Nephron progenitor cell (in vitro differentiated cells): ENCODE measurements at regions not wholly inside any gene's neighbourhood (a gene's known extent, or its start where the extent isn't known, plus 50 kb on each side); places are given as distances from the start of the nearest gene placed in this dataset.
"Not testable (repeated sequence)": the region's sequence is repeated elsewhere in the genome, so short reads cannot be mapped to it uniquely, and the experiment has no call there.

ENCODE experiments used
- DNase-seq: peaks from one replicate; pipeline ENCODE4 v3.0.0; 2021
- H3K27ac Mint-ChIP-seq: 2 replicates; pipeline ENCODE4 v1.8.0; 2021; ENCODE audit warnings: mild to moderate bottlenecking, moderate library complexity, mixed read lengths
- H3K27me3 Mint-ChIP-seq: 2 replicates; pipeline ENCODE4 v1.8.0; 2021; ENCODE audit warnings: mild to moderate bottlenecking, low read depth, mixed read lengths; ENCODE audit not compliant: poor library complexity
- H3K36me3 Mint-ChIP-seq: 2 replicates; pipeline ENCODE4 v1.8.0; 2021; ENCODE audit warnings: low read depth, mixed read lengths
- H3K4me1 Mint-ChIP-seq: 2 replicates; pipeline ENCODE4 v1.8.0; 2021; ENCODE audit warnings: mixed read lengths
- H3K4me3 Mint-ChIP-seq: 2 replicates; pipeline ENCODE4 v1.8.0; 2021; ENCODE audit warnings: mild to moderate bottlenecking, moderate library complexity, mixed read lengths
- H3K9me3 Mint-ChIP-seq: 2 replicates; pipeline ENCODE4 v1.8.0; 2021; ENCODE audit warnings: mild to moderate bottlenecking, moderate library complexity, mixed read lengths
- TF ChIP-seq, protein P1 (sequence below): fragments of 200-600 bp; sonication (generic); IDR thresholded peaks from 2 replicates; pipeline ENCODE4 v1.5.0; 2021; ENCODE audit warnings: antibody characterized with exemption

DNA sequence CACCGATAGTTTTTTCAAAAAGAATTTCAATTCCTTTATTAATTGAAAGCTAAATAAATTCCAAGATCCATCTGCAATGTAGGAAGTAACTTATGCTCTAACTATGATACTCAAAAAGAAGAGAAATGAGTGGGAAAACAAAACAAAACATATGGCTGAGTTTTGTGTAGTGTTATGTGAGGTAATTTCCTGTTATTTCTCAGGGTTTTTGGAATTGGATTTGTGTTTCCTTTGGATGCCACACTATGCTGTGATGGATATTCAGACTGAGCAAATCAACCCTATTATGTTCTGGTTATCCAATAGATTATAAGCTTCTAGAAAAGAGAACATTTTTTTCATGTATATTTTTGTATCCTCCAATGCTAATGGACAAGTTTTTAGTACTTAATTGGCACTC, 73.4 kb upstream of the RAPGEF2 start:
- no peaks in the 10 kb centered on the region for H3K4me1 Mint-ChIP-seq
- H3K36me3 Mint-ChIP-seq = no peaks in the 10 kb centered on the region
- H3K4me3 Mint-ChIP-seq = no peak overlapping the region
- no peak for DNase-seq
- no peaks in the 10 kb centered on the region for H3K27me3 Mint-ChIP-seq
- H3K9me3 Mint-ChIP-seq = no peaks in the 10 kb centered on the region
- no peak overlapping the region for H3K27ac Mint-ChIP-seq
- TF ChIP-seq, protein P1, sequence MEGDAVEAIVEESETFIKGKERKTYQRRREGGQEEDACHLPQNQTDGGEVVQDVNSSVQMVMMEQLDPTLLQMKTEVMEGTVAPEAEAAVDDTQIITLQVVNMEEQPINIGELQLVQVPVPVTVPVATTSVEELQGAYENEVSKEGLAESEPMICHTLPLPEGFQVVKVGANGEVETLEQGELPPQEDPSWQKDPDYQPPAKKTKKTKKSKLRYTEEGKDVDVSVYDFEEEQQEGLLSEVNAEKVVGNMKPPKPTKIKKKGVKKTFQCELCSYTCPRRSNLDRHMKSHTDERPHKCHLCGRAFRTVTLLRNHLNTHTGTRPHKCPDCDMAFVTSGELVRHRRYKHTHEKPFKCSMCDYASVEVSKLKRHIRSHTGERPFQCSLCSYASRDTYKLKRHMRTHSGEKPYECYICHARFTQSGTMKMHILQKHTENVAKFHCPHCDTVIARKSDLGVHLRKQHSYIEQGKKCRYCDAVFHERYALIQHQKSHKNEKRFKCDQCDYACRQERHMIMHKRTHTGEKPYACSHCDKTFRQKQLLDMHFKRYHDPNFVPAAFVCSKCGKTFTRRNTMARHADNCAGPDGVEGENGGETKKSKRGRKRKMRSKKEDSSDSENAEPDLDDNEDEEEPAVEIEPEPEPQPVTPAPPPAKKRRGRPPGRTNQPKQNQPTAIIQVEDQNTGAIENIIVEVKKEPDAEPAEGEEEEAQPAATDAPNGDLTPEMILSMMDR = no peak

DNA sequence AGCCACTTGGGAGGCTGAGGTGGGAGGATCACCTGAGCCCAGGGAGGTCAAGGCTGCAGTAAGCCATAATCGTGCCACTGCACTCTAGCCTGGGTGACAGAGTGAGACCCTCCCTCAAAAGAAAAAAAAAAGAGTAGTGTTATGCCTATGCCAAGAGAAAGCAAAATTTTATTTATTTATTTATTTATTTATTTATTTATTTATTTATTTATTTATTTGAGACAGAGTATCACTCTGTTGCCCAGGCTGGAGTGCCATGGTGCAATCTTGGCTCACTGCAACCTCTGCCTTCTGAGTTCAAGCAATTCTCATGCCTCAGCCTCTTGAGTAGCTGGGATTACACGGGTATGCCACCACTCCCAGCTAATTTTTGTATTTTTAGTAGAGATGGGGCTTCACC, 72.6 kb upstream of the RAPGEF2 start:
- DNase-seq, H3K9me3 Mint-ChIP-seq, H3K36me3 Mint-ChIP-seq, H3K27me3 Mint-ChIP-seq, H3K4me3 Mint-ChIP-seq, H3K4me1 Mint-ChIP-seq, H3K27ac Mint-ChIP-seq: not testable (repeated sequence)

DNA sequence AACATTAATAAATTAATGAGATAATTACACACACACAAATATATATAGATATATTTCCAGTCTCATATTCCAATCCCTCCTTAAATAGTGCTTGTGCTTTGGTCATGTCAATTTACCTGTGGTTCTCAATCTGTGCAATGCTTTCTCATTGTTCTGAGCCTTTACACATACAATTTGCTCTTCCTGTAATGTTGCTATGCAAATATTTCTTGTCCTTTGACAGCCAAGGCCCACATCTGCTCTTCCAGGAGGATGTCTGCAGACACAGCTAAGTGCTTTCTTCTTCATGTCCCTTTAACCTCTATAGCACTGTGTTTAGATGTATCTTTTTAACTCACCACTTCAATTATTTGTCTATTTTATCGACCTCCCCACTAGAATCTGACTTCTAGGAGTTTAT, 67.3 kb upstream of the RAPGEF2 start:
- H3K9me3 Mint-ChIP-seq = no peaks in the 10 kb centered on the region
- no peaks in the 10 kb centered on the region for H3K36me3 Mint-ChIP-seq
- TF ChIP-seq, protein P1 = no peak
- no peaks in the 10 kb centered on the region for H3K4me1 Mint-ChIP-seq
- H3K27me3 Mint-ChIP-seq = peaks cover 3% of the 10 kb centered on the region
- DNase-seq = no peak
- no peak overlapping the region for H3K4me3 Mint-ChIP-seq
- H3K27ac Mint-ChIP-seq = no peak overlapping the region

DNA sequence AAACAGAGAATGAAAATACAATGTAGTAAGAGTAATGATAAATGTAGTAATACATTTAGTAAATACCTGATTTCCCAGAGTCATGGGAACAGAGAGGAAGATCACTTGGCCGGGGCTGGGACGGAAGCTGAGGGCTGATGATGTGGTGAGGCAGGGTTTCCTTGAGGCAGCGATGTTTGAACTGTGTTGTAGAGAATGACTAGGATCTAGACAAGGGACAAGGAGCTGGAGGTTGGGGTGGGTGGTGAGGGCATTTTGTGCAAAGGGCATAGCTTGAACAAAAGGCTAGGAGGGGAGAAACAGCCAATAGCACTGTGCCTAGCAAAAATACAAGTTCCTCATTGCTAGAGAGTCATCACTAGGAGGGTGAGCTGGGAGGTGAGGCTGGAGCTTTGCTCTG, 64.3 kb upstream of the RAPGEF2 start:
- no peak overlapping the region for H3K4me3 Mint-ChIP-seq
- TF ChIP-seq, protein P1 = no peak
- H3K9me3 Mint-ChIP-seq = no peaks in the 10 kb centered on the region
- H3K36me3 Mint-ChIP-seq = no peaks in the 10 kb centered on the region
- DNase-seq = no peak
- H3K27me3 Mint-ChIP-seq = peaks cover 3% of the 10 kb centered on the region
- H3K27ac Mint-ChIP-seq = peak overlapping the region; percentile 10
- H3K4me1 Mint-ChIP-seq = no peaks in the 10 kb centered on the region

DNA sequence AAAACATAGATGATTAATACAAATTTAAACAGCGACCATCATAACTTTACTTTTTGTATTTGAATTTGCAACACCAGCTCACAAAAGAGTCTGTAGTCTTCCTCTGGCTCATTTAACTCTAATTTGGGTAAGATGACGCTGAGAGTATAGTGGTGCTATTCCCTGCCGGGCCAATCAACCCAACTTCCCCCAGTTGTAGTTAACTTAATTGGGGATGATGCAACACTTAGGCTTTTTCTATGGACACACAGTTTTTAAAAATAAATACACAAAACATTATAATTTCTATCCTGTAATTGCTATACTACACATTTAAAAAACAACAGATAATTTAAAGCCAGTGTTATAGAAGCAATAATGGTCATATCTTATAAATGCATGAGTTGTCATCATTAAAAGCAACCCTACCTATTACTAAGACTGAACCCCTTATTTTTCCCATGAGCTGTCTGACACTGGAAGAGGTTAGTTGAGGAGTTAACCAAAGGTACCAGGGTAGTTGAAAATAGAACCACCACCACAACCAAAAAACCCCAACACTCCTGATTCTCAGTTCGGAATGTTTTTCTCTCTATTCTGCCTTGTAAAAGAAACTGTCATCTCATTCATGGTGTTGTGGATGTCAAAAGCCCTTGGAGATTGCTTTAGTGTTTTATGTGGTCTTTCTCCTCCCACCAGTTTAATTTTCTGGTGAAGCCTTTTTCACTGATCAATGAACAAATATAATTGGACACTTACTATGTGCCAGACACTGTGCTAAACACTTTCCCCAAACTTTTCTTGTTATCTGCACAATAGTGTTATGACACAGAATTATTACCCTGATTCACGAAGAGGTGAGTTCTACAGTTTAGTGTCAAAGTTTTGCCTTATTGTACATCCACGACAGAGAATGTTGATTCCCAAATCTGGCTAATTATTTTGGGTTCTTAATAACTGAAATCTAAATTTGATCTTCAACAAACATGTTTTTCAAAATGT, 61.5 kb upstream of the RAPGEF2 start:
- Mint-ChIP-seq H3K27ac (no peak overlapping the region), H3K9me3 (no peaks in the 10 kb centered on the region), H3K4me1 (peaks cover 5% of the 10 kb centered on the region), H3K36me3 (no peaks in the 10 kb centered on the region), H3K4me3 (no peak overlapping the region), H3K27me3 (peaks cover 6% of the 10 kb centered on the region)
- TF ChIP-seq, protein P1 = no peak
- no peak for DNase-seq

DNA sequence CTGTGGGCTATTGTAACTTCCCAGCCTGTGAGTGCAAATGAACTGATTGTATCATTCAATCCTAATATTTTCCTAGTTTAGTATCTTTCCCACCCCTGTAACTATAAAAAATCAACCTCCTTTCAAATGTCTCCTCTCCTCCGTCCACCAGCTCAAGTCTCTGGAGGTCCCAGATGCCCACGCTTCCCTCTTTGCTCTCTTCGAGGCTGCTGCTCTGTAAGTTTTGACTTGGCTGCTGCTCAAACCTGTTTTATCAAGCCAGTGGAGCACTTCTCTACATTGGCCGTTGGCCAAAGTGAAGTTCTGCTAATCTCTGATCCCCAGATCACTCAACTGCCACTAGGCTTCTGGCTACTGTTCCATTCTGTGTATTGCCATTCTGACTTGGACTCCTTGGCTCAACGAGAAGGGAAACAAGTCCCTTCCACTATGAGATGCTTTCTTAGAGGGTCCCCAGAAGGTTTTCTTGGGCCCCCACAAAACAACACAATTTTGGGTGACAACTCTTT, 60.7 kb upstream of the RAPGEF2 start:
- Mint-ChIP-seq H3K36me3 (no peaks in the 10 kb centered on the region), H3K27me3 (peaks cover 6% of the 10 kb centered on the region), H3K27ac (no peak overlapping the region), H3K9me3 (no peaks in the 10 kb centered on the region), H3K4me3 (no peak overlapping the region), H3K4me1 (peaks cover 5% of the 10 kb centered on the region)
- TF ChIP-seq, protein P1 = no peak
- no peak for DNase-seq
